ENCODE measurements at regions not wholly inside any gene's neighbourhood (a gene's known extent, or its start where the extent isn't known, plus 50 kb on each side); places are given as distances from the start of the nearest gene placed in this dataset.

DNA sequence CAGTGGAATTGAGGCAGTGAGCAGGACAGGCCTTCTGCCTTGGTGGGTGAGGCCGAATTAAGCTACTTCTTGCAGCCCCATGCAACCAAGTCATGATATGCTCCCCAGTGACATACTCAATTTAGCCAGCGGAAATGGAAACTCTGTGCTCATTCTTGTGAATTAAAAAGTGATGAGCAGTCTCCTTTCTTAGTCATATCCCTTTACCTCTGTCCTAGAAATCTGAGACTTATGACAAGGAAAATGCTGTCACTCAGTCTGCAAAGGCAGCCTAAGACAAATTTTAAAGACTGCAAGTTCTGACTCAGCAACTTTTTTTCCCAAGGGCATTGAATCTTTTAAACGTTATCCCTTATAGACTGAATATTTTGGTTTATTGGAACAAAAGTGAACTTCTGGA, 218.2 kb downstream of the SH3BP4 start:
- no peak for DNase-seq

- DNase-seq = peak; percentile 30
These were observed 219.0 kb downstream of the SH3BP4 start for GRCh38 chr2:235170536-235171521.

DNA sequence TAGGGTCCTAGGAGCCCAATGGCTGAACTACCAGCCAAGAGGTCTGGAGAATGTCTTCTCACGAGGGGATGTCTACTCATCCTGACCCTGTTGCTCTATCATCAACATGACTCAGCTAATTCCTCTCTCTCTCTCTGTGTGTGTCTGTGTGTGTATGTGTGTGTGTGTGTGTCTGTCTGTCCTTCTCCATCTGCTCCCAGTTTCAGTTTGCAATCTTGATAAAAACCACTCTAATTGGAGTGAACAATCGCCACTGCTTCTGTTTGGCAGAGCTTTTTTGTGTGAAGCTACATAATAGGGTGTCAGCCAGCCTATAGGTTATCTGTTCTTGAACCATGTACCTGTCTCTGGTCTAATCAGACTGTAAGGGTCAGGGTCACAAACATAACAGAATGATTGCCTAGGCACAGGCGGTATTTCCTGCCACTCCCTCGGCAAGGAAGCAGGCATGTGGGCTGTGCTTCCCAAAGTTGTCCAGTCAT, 219.8 kb downstream of the SH3BP4 start:
- no peak for DNase-seq

DNA sequence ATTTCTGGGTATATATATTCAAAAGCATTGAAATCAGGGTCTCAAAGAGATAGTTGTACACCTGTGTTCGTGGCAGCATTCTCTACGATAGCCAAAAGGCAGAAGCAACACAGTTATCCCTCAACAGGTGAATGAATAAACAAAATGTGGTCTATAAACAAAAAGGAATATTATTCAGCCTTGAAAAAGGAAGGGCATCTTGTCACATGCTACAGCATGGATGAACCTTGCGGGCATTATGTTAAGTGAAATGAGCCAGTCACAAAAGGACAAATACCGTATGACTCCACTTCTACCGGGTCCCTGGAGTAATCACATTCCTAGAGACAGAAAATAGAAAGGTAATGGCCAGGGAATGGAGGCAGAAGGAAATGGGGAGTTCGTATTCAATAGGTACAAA, 228.8 kb downstream of the SH3BP4 start:
- no peak for DNase-seq

- DNase-seq = no peak
These were observed 232.0 kb downstream of the SH3BP4 start for GRCh38 chr2:235183786-235184185.

DNA sequence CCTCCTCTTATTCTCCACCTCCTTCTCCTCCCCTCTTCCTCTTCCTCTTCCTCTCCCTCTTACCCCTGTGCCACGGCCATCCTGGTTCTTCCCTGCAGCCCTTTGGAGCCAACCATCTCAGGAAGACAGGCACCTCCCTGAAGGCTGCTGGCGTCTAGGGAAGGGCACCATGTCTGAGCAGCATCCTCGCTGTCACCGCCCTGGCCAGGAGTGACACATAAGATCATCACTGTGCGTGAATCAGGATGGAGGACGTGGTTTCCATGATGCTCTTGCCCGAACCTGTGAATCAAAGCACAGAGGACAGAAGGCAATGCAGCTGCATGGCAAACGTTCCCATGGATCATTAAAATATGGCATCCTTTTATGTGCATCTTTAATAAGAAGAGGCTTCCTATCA, 236.0 kb downstream of the SH3BP4 start:
- no peak for DNase-seq

GRCh38 chr2:235191486-235191885, 239.7 kb downstream of the SH3BP4 start:
- no peak for DNase-seq

- DNase-seq = peak; percentile 13
These were observed 240.2 kb downstream of the SH3BP4 start for GRCh38 chr2:235191978-235192377.

GRCh38 chr2:235194351-235194750, 242.5 kb downstream of the SH3BP4 start:
- no peak for DNase-seq

DNA sequence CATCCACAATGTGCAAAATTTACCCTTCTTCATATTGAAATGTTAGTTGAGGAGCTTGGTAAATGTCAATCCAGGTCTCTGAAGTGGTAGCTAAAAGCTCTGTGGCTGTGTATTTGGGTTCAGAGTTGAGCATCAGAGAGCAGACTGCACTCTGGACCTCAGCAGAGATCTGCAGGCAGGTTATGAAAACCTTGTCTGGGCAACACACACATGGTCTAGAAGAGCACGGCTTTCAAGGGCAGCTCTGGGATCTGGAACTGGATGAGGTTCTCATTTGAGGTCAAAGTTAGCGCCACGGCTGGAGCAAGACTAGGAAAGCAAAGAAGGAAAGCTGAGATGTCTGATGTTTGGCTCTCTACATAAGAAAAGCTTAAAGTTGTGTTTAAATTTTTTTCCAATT, 243.0 kb downstream of the SH3BP4 start:
- DNase-seq = no peak

DNA sequence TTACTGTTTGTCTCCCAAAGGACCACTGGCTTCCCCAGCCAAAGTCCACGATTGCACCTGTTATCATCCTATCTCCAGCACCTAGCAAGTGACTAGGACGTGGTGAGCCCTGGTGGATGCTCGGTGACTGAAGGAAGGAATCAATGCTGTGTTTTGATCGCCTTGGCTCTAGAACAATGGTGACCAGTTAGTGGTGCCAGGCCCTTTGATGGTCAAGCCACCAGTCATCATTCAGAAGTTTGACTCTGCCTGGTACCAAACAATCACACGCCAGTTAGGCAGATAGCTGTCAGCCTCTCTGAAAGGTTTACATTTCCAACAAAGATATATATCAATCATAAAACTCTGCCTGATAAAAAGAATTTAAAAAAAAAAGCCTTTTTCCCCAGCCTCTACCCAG, 244.1 kb downstream of the SH3BP4 start:
- no peak for DNase-seq

GRCh38 chr2:235199128-235199527, 247.3 kb downstream of the SH3BP4 start:
- no peak for DNase-seq

DNA sequence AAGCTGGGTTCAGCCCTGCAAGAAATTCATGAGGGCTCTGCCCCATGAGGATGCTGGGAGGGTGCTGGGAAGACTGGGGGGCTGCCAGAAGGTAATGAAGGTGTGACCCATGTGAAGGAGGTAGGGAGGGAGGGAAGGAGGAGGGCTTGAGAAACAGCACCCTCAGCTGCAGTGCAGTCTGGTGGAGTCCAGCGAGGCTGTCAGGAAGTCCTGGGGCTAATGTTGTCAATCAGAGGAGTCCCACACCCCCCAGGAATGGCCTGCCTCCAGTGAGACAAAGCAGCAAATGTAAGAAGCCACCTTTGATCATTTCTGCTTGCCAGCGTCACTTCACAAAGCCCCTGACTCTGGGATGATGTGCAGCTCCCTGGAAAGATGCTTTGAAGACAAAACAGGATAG, 248.4 kb downstream of the SH3BP4 start:
- DNase-seq = no peak

- DNase-seq = peak; percentile 44
These were observed 249.9 kb downstream of the SH3BP4 start for GRCh38 chr2:235201756-235202155.

DNA sequence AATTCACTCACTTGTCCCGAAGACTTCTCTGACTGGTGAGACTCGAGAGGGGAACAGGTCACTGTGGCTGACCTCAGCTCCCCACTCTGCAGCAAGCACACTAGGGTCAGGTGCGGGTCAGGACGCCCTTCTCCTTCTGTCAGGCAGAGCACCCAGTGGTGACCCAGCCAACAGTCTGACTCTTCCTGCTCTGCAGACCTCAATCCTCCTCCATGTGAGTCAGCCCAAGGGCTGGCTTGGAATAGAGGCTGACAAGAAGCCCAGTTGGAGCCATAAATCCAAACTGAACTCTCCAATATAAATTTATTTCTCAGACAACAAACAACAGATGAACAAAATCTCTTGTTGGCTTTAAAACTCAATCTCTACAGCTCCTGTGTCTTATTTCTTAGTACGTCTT, 253.1 kb downstream of the SH3BP4 start:
- no peak for DNase-seq

DNA sequence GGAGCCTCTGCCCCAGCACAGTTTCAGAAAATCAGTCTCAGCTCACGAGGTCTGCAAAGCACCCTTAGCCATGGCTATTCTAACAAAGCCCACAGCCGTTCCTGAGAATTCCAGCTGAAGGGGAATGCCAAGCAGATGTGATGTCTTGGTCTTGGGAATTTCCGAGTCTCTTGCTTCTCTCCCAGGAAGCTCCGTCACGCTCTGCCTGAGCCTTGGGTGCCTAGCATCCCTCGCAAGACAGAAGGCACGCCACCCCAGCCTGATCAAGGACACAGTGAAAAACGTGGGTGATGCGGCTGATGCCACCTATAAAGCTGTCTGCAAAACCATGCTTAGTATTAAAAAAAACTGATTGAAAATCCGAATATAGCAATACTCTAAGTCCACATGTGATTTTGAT, 254.6 kb downstream of the SH3BP4 start:
- no peak for DNase-seq

DNA sequence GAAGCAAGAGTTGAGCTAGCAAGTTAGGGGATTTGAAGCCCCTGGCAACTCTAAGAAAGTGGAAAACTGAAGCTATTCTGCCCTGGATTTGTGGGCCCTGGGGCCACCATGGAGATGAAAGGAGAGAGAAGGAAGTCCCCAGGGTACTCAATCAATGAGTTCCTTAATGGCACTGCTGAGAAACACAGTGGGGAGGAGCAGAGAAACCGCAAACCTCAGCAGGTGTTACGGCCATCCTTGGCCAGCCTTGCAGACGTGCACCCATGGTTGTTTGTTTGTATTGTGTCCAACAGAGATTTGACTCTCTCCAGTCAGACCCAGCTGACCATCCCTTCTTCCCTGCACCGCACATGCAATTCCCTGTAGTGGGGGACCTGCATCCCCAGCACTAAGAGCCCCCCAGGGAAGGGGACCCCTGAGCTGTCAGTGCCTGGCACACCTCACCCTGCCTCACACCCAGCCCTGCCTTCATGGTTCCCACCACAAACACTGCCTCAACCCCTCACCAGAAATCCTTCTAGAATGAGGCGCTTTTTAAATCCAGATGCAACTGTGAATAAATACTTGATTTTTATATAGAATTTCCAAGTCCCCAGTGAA, 255.3 kb downstream of the SH3BP4 start:
- DNase-seq = no peak

DNA sequence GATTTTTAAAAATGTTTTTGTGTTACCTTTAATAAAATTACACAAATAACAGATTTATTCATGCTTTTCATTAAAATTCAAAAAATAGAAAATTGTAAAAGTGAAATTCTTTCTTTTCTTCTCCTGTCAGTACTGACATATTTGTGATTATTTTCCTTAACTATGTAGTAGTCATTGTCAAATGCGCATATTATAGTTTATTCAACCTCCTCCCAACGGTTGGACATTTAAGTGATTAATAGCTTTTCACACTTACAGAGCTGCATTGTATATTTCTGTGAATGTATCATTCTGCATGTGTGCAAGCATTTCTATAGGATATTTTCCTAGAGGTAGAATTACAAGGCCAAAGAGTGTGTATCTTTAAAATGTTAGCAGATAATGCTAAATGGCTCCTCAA, 259.2 kb downstream of the SH3BP4 start:
- DNase-seq = no peak

DNA sequence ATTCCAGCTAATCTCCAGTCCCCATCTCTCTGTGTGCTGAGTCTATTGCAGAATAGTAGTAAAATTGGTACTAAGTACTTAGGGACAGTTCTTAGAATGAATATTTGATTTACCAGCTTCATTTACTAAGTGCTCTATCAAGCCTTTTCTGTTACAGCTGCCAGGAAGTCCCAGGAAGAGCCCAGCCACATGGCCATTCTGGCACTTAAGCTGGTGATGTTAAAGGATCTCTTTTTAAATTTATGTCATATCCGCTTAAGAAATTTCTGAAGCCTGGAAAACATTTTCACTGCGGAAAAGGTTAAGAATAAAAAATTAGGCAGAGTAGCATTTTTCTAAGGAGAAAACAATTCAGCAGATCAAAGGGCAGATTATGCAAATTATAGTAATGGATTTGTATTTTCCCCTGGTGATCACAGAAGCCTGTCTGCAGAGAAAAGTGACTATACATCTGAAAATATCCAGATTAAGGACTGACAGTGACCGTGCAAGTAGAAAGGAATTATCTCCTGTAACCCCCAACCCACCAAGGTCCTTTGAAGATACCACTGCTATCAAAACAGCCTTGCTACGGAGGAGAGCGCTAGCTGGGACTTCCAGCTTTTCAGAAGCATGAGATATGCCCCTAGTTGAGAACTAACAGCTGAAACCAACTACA, 260.8 kb downstream of the SH3BP4 start:
- DNase-seq = no peak

DNA sequence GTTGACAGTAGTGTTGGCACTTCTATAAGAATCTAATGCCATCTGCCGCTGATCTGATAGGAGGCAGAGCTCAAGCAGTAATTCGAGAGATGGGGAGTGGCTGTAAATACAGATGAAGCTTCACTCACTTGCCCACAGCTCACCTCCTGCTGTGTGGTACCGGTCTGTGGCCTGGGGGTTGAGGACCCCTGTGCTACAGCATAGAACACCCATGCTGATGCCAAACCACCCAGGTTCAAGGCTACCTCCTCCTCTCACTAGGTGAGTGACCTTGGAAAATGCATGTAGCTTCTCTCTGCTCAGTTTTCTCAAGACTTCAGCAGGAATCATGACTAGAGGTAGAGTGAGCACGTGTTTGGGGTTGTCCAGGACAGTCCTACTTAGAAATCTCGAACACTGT, 263.4 kb downstream of the SH3BP4 start:
- DNase-seq = no peak

DNA sequence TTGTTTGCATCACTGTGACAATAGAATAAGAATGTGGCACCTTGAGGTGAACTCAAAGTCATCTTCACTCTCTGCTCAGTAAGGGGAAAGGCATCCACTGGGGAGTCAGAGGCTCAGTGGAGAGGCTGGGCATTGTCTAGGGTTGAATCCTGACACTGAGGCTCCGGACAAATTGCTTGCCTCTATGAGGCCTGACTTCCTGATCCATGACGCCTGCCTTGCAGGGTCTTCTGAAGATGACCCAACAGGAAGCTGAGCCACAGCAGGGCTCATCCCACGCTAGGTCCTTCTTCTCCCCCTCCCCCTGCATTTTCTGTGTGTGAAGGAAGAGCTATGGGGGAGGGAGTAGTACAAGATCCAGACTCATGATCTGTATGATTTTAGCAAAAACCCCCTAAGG, 265.1 kb downstream of the SH3BP4 start:
- DNase-seq = no peak

DNA sequence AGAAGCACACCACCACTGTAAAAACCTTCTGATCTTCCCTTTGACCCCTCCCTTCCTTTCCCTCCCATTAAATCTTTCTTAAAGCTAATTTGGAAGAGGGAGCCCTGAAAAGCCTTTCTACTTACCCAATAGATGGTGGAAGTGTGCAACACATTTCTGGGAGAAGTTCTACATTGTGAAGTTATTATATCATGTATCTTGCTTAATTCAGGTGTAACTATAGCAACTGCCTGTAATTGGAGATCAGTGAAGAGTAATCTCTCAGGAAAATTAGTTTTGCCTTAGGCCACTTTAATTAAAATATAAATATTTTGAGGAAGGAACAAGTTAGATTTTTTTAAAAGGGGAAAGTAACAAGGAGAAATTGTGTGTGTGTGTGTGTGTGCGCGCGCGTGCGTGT, 266.0 kb downstream of the SH3BP4 start:
- no peak for DNase-seq

DNA sequence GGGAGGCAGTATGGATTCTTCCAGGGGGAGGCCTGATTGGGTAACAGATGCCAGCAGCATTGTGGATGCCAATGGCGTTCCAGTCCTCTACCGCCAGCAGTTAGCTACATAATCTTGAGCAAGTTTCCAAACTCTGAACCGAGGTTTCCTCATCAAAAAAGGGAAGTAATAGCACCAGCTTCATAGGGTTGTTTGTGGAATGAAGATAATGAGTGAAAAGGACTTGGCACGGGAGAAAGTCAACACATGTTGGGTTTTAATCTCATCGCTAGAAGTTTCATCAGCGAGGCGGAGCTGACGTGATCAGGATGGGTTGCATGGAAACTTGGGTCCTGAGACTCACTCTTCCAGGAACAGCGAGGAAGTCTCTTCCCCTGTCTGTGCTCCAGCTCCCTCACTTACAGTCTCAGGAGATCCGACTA, 266.7 kb downstream of the SH3BP4 start:
- DNase-seq = no peak

Data from left kidney (tissue), 1 donor.